Omental fat pad (tissue), 3 donors: ENCODE measurements at regions not wholly inside any gene's neighbourhood (a gene's known extent, or its start where the extent isn't known, plus 50 kb on each side); places are given as distances from the start of the nearest gene placed in this dataset.
"Not testable (repeated sequence)": the region's sequence is repeated elsewhere in the genome, so short reads cannot be mapped to it uniquely, and the experiment has no call there.

Source experiments
- ATAC-seq: fragments of 150-250 bp; one replicate; pipeline ENCODE4 v1.9.1; 2016; ENCODE audit warnings: mild to moderate bottlenecking, moderate library complexity; ENCODE audit not compliant: low FRiP score
- DNase-seq: peaks from one replicate; pipeline ENCODE4 v3.0.0-alpha.2; 2019; ENCODE audit warnings: low spot score
- TF ChIP-seq, protein P1 (sequence below), 3 donors: fragments of 450-650 bp; IDR thresholded peaks; one replicate each; pipeline ENCODE4 v1.5.1; 2016 to 2017; ENCODE audit warnings: antibody characterized with exemption in 3 of 3, mild to moderate bottlenecking in 3 of 3, moderate library complexity in 2 of 3

DNA sequence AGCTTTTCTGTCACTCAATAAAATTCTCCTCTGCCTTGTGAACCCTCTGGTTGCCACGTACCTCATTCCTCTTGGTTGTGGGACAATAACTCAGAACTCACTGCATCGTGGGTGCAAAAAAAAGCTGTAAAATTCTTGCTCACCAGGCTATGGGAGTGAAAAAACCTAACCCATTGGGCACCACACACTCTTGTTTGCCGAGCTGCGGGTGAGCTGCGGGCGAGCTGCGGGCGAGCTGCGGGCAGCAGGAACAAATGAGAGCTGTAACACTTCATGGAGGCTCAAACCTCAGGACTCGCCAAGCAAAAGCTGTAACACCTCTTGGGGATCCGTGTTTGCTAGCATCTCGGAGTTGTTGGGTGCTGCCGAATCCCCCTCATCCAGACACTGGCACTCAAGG, 641.3 kb upstream of the CHRM3 start:
- DNase-seq (no peak), ATAC-seq (no peak)
- TF ChIP-seq, protein P1, sequence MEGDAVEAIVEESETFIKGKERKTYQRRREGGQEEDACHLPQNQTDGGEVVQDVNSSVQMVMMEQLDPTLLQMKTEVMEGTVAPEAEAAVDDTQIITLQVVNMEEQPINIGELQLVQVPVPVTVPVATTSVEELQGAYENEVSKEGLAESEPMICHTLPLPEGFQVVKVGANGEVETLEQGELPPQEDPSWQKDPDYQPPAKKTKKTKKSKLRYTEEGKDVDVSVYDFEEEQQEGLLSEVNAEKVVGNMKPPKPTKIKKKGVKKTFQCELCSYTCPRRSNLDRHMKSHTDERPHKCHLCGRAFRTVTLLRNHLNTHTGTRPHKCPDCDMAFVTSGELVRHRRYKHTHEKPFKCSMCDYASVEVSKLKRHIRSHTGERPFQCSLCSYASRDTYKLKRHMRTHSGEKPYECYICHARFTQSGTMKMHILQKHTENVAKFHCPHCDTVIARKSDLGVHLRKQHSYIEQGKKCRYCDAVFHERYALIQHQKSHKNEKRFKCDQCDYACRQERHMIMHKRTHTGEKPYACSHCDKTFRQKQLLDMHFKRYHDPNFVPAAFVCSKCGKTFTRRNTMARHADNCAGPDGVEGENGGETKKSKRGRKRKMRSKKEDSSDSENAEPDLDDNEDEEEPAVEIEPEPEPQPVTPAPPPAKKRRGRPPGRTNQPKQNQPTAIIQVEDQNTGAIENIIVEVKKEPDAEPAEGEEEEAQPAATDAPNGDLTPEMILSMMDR (IDR thresholded peaks at IDR 0.05): no peak

DNA sequence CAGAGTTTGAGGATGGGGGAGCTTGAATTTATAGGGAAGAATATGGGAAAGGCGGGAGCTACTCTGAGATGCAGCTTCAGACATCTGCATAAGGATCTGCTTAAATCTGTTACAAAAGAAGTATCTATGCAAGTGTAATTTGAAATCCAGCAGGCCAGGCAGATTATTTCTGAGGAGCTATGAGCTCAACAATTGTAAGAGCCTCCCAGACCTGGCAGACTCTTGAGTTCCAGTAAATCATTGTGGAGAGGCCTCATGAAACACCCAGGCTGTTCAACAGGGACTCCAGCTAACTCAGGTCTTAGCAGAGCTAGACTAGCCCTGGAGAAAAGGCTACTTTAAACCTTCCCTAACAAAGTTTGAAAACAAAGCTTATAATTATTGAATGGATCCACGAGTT, 647.5 kb upstream of the CHRM3 start:
- ATAC-seq: no peak
- no peak for DNase-seq
- TF ChIP-seq, protein P1 (IDR thresholded peaks at IDR 0.05): no peak

DNA sequence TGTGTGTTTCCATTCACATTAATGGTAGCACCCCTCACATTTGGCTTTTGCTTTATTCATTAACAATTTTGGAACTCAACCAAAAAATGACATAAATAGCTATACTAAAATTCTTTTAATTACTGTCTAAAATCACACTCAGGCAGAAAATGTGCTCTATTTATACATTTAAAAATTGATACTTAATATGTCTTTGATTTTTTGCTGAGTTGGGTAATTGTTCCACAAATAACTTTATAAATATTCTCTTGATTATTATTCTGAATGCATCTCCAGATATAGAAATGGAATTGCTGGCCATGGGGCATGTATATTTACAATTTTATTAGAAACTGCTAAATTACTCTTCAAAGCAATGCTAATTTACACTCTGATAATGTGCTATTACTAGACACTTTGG, 658.7 kb upstream of the CHRM3 start:
- TF ChIP-seq, protein P1 (IDR thresholded peaks at IDR 0.05): no peak
- no peak for ATAC-seq
- DNase-seq: no peak

DNA sequence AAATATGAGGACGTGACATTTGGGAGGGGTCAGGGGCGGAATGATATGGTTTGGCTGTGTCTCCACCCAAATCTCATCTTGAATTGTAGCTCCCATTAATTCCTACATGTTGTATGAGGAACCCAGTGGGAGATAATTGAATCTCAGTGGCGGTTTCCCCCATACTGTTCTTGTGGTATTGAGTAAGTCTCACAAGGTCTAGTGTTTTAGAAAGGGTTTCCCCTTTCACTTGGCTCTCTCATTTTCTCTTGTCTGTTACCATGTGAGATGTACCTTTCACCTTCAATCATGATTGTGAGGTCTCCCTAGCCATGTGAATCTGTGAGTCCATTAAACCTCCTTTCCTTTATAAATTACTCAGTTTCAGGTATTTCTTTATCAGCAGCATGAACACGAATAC, 663.6 kb upstream of the CHRM3 start:
- no peak for ATAC-seq
- DNase-seq: no peak
- TF ChIP-seq, protein P1 (IDR thresholded peaks at IDR 0.05): no peak

DNA sequence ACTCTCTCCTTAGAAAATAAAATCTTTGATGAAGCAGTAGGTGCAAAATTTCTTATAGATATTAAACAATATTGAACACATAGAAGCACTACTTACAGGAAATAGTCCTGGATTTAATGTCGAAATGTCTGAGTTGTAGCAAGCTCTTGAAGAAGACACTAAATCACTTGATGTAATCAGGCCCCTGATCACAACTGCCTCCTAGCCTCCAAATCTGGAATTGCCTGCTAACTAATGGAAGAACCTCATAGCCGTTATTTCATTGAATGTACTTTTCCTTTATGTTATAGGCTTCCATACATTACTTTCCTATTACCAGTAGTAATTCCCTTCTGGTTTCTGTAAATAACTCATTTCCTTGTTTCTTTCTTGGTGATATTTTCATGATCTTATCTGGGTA, 675.7 kb upstream of the CHRM3 start:
- ATAC-seq (no peak), DNase-seq (no peak)
- TF ChIP-seq, protein P1 (IDR thresholded peaks at IDR 0.05): no peak

DNA sequence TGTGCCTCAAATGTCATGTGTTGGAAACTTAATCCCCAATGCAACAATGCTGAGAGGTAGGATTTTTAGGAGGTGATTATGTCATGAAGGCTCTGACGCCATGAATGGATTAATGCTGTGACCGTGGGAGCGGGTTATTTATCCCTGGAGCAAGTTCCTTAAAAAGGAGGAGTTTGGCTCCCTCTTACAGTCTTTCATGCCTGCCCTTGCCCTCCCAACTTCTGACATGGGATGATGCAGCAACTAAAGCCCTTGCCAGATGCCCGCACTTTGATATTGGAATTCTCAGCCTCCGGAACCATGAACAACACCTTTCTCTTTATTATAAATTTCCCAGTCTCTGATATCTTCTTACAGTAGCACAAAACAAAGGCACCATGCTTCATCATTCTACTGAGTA, 685.3 kb upstream of the CHRM3 start:
- DNase-seq (no peak), ATAC-seq (no peak)
- TF ChIP-seq, protein P1 (IDR thresholded peaks at IDR 0.05): no peak

DNA sequence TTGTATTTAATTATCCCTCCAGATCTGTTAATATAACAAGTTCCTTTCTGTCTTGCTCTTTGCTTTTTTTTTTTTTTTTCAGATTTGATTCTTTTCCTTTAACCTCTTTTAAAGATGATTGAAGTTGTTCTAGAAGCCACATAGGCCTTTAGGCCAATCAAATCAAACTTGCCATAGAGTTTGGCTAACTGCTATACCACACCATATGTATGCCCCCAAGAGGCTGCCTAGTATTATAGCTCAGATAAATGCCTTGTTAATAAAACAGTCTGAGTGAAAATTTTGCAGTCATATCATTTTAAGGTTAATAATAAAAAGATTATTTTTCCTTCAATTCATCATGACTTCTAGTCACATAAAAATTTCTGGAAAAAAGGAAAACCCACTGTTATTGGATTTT, 696.0 kb upstream of the CHRM3 start:
- TF ChIP-seq, protein P1 (IDR thresholded peaks at IDR 0.05): no peak
- DNase-seq: no peak
- no peak for ATAC-seq

DNA sequence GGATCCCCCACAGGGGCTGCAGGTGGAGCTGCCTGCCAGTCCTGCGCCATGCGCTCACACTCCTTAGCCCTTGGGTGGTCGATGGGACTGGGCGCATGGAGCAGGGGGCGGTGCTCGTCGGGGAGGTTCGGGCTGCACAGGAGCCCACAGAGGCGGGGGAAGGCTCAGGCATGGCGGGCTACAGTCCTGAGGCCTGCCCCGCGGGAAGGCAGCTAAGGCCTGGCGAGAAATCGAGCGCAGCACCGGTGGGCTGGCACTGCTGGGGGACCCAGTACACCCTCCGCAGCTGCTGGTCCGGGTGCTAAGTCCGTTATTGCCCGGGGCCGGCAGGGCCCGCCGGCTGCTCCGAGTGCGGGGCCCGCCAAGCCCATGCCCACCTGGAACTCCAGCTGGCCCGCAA, 701.8 kb upstream of the CHRM3 start:
- DNase-seq, ATAC-seq: not testable (repeated sequence)
